Ishikawa (cell line): ENCODE measurements at regions not wholly inside any gene's neighbourhood (a gene's known extent, or its start where the extent isn't known, plus 50 kb on each side); places are given as distances from the start of the nearest gene placed in this dataset.

Experiments
- CEBPB ChIP-seq: IDR thresholded peaks from 2 replicates; pipeline ENCODE4 v1.6.1; 2012
- CREB1 ChIP-seq: IDR thresholded peaks from 2 replicates; pipeline ENCODE4 v1.6.1; 2012; ENCODE audit warnings: low read depth
- EGR1 ChIP-seq: IDR thresholded peaks from 2 replicates; pipeline ENCODE4 v1.6.1; 2012
- EP300 ChIP-seq: IDR thresholded peaks from 2 replicates; pipeline ENCODE4 v1.6.1; 2012; ENCODE audit warnings: borderline replicate concordance
- NFIC ChIP-seq: IDR thresholded peaks from 2 replicates; pipeline ENCODE4 v1.6.1; 2012
- RAD21 ChIP-seq: IDR thresholded peaks from 2 replicates; pipeline ENCODE4 v1.6.1; 2012; ENCODE audit warnings: low read depth
- TAF1 ChIP-seq: IDR thresholded peaks from 2 replicates; pipeline ENCODE4 v1.6.1; 2012; ENCODE audit warnings: low read depth, mild to moderate bottlenecking
- TCF12 ChIP-seq: IDR thresholded peaks from 2 replicates; pipeline ENCODE4 v1.6.1; 2012; ENCODE audit warnings: low read depth
- TEAD4 ChIP-seq: IDR thresholded peaks from 2 replicates; pipeline ENCODE4 v1.6.1; 2012
- YY1 ChIP-seq: IDR thresholded peaks from 2 replicates; pipeline ENCODE4 v1.6.1; 2012; ENCODE audit warnings: low read depth
- TF ChIP-seq, protein P1 (sequence below): IDR thresholded peaks from 2 replicates; pipeline ENCODE4 v1.6.1; 2012
- TF ChIP-seq, protein P2 (sequence below): IDR thresholded peaks from 2 replicates; pipeline ENCODE4 v1.6.1; 2012; ENCODE audit warnings: low read depth, mild to moderate bottlenecking

DNA sequence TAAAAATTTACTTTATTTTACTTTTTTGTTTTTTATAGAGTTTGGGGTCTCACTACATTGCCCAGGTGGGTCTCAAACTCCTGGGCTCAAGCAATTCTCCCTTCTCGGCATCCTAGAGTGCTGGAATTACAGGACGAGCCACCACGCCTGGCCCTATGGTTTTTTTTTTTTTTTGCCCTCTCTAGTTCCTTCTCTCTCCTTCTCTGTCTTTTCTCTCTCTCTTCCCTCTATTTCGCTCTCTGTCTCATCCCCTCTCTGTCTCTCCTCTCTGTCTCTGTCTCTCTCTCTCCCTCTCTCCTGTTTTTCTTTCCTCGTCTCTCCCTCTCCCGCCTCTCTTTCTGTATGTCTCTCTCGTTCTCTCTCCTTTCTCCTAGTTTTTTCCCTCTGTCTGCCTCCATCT, 202.6 kb upstream of the LHX5 start:
- TF ChIP-seq, protein P1, sequence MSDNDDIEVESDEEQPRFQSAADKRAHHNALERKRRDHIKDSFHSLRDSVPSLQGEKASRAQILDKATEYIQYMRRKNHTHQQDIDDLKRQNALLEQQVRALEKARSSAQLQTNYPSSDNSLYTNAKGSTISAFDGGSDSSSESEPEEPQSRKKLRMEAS: no peak
- TF ChIP-seq EP300 (no peak), TCF12 (no peak), TAF1 (no peak), CEBPB (no peak), NFIC (no peak), CREB1 (no peak), EGR1 (no peak), RAD21 (no peak), YY1 (no peak), TEAD4 (no peak)
- TF ChIP-seq, protein P2, sequence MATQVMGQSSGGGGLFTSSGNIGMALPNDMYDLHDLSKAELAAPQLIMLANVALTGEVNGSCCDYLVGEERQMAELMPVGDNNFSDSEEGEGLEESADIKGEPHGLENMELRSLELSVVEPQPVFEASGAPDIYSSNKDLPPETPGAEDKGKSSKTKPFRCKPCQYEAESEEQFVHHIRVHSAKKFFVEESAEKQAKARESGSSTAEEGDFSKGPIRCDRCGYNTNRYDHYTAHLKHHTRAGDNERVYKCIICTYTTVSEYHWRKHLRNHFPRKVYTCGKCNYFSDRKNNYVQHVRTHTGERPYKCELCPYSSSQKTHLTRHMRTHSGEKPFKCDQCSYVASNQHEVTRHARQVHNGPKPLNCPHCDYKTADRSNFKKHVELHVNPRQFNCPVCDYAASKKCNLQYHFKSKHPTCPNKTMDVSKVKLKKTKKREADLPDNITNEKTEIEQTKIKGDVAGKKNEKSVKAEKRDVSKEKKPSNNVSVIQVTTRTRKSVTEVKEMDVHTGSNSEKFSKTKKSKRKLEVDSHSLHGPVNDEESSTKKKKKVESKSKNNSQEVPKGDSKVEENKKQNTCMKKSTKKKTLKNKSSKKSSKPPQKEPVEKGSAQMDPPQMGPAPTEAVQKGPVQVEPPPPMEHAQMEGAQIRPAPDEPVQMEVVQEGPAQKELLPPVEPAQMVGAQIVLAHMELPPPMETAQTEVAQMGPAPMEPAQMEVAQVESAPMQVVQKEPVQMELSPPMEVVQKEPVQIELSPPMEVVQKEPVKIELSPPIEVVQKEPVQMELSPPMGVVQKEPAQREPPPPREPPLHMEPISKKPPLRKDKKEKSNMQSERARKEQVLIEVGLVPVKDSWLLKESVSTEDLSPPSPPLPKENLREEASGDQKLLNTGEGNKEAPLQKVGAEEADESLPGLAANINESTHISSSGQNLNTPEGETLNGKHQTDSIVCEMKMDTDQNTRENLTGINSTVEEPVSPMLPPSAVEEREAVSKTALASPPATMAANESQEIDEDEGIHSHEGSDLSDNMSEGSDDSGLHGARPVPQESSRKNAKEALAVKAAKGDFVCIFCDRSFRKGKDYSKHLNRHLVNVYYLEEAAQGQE: no peak
